CD14-positive monocyte (primary cell): ENCODE measurements at regions not wholly inside any gene's neighbourhood (a gene's known extent, or its start where the extent isn't known, plus 50 kb on each side); places are given as distances from the start of the nearest gene placed in this dataset.

Experiments used
- DNase-seq, 3 donors: peaks; one replicate each; pipeline ENCODE4 v3.0.0-alpha.2; 2011 to 2022
- H2AFZ ChIP-seq: 2 replicates; pipeline ENCODE4 v1.6.0; 2012; ENCODE audit warnings: mild to moderate bottlenecking, low read depth, low read length, inconsistent platforms; ENCODE audit not compliant: insufficient read depth, poor library complexity, severe bottlenecking
- H3K27ac ChIP-seq, 2 donors: 1 replicate in 1 of 2; 2 replicates in 1 of 2; pipeline ENCODE4 v1.5.1; 2012 to 2013; ENCODE audit warnings: low read length in 2 of 2, control low read depth in 1 of 2, inconsistent platforms in 1 of 2, low read depth in 1 of 2, mild to moderate bottlenecking in 1 of 2
- H3K27me3 ChIP-seq, 2 donors: one replicate each; pipeline versions ENCODE4 v1.6.0 to v1.6.1; 2011 to 2013; ENCODE audit warnings: low read length in 2 of 2; ENCODE audit not compliant: control insufficient read depth in 2 of 2, insufficient read depth in 2 of 2
- H3K36me3 ChIP-seq, 2 donors: replicated peaks in 1 of 2; 1 replicate in 1 of 2; 2 replicates in 1 of 2; pipeline versions ENCODE4 v1.5.1 to v1.6.1; 2012 to 2013; ENCODE audit warnings: low read length in 2 of 2, control low read depth in 1 of 2, inconsistent platforms in 1 of 2, mild to moderate bottlenecking in 1 of 2; ENCODE audit not compliant: insufficient read depth in 2 of 2, control insufficient read depth in 1 of 2
- H3K4me1 ChIP-seq, 2 donors: 1 replicate in 1 of 2; 2 replicates in 1 of 2; pipeline versions ENCODE4 v1.5.1 to v1.6.1; 2012 to 2013; ENCODE audit warnings: low read length in 2 of 2, control low read depth in 1 of 2, inconsistent platforms in 1 of 2, mild to moderate bottlenecking in 1 of 2, moderate library complexity in 1 of 2; ENCODE audit not compliant: insufficient read depth in 2 of 2, control insufficient read depth in 1 of 2
- H3K4me2 ChIP-seq: replicated peaks from 2 replicates; pipeline ENCODE3; 2012; ENCODE audit warnings: low read length, moderate library complexity, mild to moderate bottlenecking; ENCODE audit not compliant: poor library complexity, severe bottlenecking; ENCODE audit errors: extremely low read depth
- H3K4me3 ChIP-seq, 3 experiments: fragments of 200-600 bp in 1 of 3; sonication (generic) in 1 of 3; replicated peaks in 1 of 3; 1 replicate in 2 of 3; 2 replicates in 1 of 3; pipeline ENCODE4 v1.5.1; 2011 to 2013; ENCODE audit warnings: low read length in 3 of 3, mild to moderate bottlenecking in 3 of 3, control low read depth in 2 of 3, low read depth in 2 of 3, inconsistent platforms in 1 of 3, moderate library complexity in 1 of 3
- H3K79me2 ChIP-seq: 2 replicates; pipeline ENCODE4 v1.6.0; 2012; ENCODE audit warnings: mild to moderate bottlenecking, control low read depth, inconsistent platforms, low read length, moderate library complexity; ENCODE audit not compliant: insufficient read depth
- H3K9ac ChIP-seq: 2 replicates; pipeline ENCODE4 v1.6.0; 2017; ENCODE audit warnings: low read length, mild to moderate bottlenecking; ENCODE audit not compliant: insufficient read depth, poor library complexity, severe bottlenecking
- H3K9me3 ChIP-seq, 2 donors: replicated peaks in 1 of 2; 1 replicate in 1 of 2; 2 replicates in 1 of 2; pipeline versions ENCODE4 v1.5.1 to v1.6.1; 2012 to 2013; ENCODE audit warnings: low read length in 2 of 2, control low read depth in 1 of 2; ENCODE audit not compliant: control insufficient read depth in 1 of 2, insufficient read depth in 1 of 2
- H4K20me1 ChIP-seq: 2 replicates; pipeline ENCODE4 v1.6.0; 2012; ENCODE audit warnings: mild to moderate bottlenecking, low read length, control low read depth, moderate library complexity; ENCODE audit not compliant: insufficient read depth
- H3K27ac Mint-ChIP-seq, 7 donors: one replicate each; pipeline ENCODE4 v1.8.0; 2020; ENCODE audit warnings: mild to moderate bottlenecking in 7 of 7, mixed read lengths in 7 of 7, moderate library complexity in 6 of 7, inconsistent platforms in 2 of 7
- H3K27me3 Mint-ChIP-seq, 3 donors: one replicate each; pipeline ENCODE4 v1.8.0; 2021 to 2022; ENCODE audit warnings: low read depth in 3 of 3, mild to moderate bottlenecking in 3 of 3, mixed read lengths in 3 of 3, moderate library complexity in 3 of 3, inconsistent platforms in 1 of 3
- H3K36me3 Mint-ChIP-seq, 2 donors: one replicate each; pipeline ENCODE4 v1.8.0; 2020; ENCODE audit warnings: mixed read lengths in 2 of 2, inconsistent platforms in 1 of 2, mild to moderate bottlenecking in 1 of 2
- H3K4me1 Mint-ChIP-seq: one replicate; pipeline ENCODE4 v1.8.0; 2020; ENCODE audit warnings: mild to moderate bottlenecking, mixed read lengths
- H3K4me3 Mint-ChIP-seq, 2 donors: one replicate each; pipeline ENCODE4 v1.8.0; 2020; ENCODE audit warnings: mild to moderate bottlenecking in 2 of 2, mixed read lengths in 2 of 2, moderate library complexity in 1 of 2
- H3K9me3 Mint-ChIP-seq, 7 donors: one replicate each; pipeline ENCODE4 v1.8.0; 2020 to 2022; ENCODE audit warnings: mixed read lengths in 7 of 7, mild to moderate bottlenecking in 6 of 7, moderate library complexity in 6 of 7, inconsistent platforms in 2 of 7
- WGBS: methylation state at CpG from one replicate; pipeline ENCODE4 v1.1.5; 2013; ENCODE audit warnings: missing lambda C conversion rate; ENCODE audit not compliant: insufficient coverage; 5-methylcytosine and 5-hydroxymethylcytosine counted together
- intact Hi-C, 2 donors: fragments of 100-400 bp; cut with micrococcal nuclease; formaldehyde crosslinking; loops; one replicate each; pipeline versions ENCODE4 v1.15.0 to v1.15.1; 2023
- TF ChIP-seq, protein P1 (sequence below): fragments of 200-600 bp; IDR thresholded peaks from one replicate; pipeline ENCODE4 v1.8.0; 2022; ENCODE audit warnings: antibody characterized with exemption, mild to moderate bottlenecking

DNA sequence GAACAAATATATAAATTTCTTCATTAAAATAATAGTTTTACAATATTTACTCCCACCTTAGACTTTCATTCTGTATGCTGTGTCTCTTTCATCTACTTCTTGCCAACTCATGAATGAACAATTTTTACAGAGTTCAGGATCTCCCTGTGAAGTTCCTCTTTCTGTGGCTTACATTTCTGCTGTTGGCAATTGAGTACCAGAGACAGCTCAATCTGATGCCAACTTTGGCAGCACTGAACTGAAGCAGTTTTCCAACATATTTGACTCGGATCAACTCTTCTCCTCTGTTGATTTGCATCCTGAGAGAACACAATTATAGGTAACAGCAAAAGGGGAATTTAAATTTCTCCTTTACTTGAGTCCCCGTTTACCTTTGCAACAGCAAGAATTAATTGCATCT, 1262.2 kb downstream of the EFNA5 start:
- Mint-ChIP-seq H3K9me3 (peaks cover 0 to 3% (median 0%) of the 10 kb centered on the region in 7 donors), H3K27ac (no peak overlapping the region), H3K27me3 (peaks cover 0 to 1% (median 0%) of the 10 kb centered on the region in 3 donors), H3K4me1 (no peaks in the 10 kb centered on the region), H3K36me3 (no peaks in the 10 kb centered on the region), H3K4me3 (no peak overlapping the region)
- no peaks in the 10 kb centered on the region for H3K36me3 ChIP-seq
- H3K79me2 ChIP-seq, result no peaks in the 10 kb centered on the region
- intact Hi-C loops, result no loop called here
- H3K9ac ChIP-seq, result no peak overlapping the region
- H3K27ac ChIP-seq, result no peak overlapping the region
- DNase-seq, result no peak
- WGBS, result 33% methylated on average over 1 of the region's 2 CpGs
- H3K27me3 ChIP-seq, result no peaks in the 10 kb centered on the region
- H3K4me2 ChIP-seq, result no peak overlapping the region
- H3K4me1 ChIP-seq, result no peaks in the 10 kb centered on the region
- TF ChIP-seq, protein P1, sequence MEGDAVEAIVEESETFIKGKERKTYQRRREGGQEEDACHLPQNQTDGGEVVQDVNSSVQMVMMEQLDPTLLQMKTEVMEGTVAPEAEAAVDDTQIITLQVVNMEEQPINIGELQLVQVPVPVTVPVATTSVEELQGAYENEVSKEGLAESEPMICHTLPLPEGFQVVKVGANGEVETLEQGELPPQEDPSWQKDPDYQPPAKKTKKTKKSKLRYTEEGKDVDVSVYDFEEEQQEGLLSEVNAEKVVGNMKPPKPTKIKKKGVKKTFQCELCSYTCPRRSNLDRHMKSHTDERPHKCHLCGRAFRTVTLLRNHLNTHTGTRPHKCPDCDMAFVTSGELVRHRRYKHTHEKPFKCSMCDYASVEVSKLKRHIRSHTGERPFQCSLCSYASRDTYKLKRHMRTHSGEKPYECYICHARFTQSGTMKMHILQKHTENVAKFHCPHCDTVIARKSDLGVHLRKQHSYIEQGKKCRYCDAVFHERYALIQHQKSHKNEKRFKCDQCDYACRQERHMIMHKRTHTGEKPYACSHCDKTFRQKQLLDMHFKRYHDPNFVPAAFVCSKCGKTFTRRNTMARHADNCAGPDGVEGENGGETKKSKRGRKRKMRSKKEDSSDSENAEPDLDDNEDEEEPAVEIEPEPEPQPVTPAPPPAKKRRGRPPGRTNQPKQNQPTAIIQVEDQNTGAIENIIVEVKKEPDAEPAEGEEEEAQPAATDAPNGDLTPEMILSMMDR, result no peak
- H3K4me3 ChIP-seq, result no peak overlapping the region
- no peak overlapping the region for H2AFZ ChIP-seq
- H3K9me3 ChIP-seq, result no peaks in the 10 kb centered on the region
- H4K20me1 ChIP-seq, result no peaks in the 10 kb centered on the region

DNA sequence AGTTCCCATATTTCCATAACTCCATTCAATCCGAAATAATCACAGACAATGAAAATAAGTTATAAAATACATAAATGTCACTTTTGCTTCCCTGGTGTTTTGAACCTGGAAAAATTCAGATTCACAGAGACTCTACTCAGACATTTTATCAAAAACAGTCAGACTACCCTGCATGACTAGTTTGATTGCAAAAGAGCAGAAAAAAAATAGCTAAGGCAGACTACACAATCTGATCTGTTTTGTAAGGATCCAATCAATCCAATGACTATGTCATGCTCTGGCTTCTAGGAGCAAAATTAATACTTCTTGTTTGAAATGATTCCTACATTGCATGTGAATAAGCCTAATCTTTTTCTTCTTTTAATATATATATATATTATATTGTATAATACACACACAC, 1262.6 kb downstream of the EFNA5 start:
- intact Hi-C loops, result no loop called here

More for the DNA sequence above, 1262.6 kb downstream of the EFNA5 start:
- Mint-ChIP-seq H3K36me3 (no peaks in the 10 kb centered on the region), H3K9me3 (peaks cover 0 to 3% (median 2%) of the 10 kb centered on the region in 7 donors), H3K27me3 (peaks cover 0 to 2% (median 0%) of the 10 kb centered on the region in 3 donors), H3K4me1 (no peaks in the 10 kb centered on the region), H3K4me3 (no peak overlapping the region), H3K27ac (no peak overlapping the region)
- Histone ChIP-seq H3K27me3 (no peaks in the 10 kb centered on the region), H3K36me3 (no peaks in the 10 kb centered on the region), H3K79me2 (no peaks in the 10 kb centered on the region), H4K20me1 (no peaks in the 10 kb centered on the region), H3K4me1 (no peaks in the 10 kb centered on the region), H3K27ac (no peak overlapping the region), H3K4me2 (no peak overlapping the region), H3K9ac (no peak overlapping the region), H3K4me3 (no peak overlapping the region), H3K9me3 (no peaks in the 10 kb centered on the region), H2AFZ (no peak overlapping the region)
- DNase-seq, result no peak
- TF ChIP-seq, protein P1, result no peak
- WGBS, result no CpG with 5 or more reads among the region's 1 CpG
